ENCODE measurements at regions not wholly inside any gene's neighbourhood (a gene's known extent, or its start where the extent isn't known, plus 50 kb on each side); places are given as distances from the start of the nearest gene placed in this dataset.
"Not testable (repeated sequence)": the region's sequence is repeated elsewhere in the genome, so short reads cannot be mapped to it uniquely, and the experiment has no call there.

GRCh38 chr2:240240781-240241180 lies 100.3 kb upstream of the OTOS start:
- Histone ChIP-seq H3K27ac (no peak overlapping the region), H3K4me3 (no peak overlapping the region), H3K27me3 (no peaks in the 10 kb centered on the region), H3K9me3 (no peaks in the 10 kb centered on the region), H3K36me3 (no peaks in the 10 kb centered on the region), H3K4me1 (peaks cover 6 to 14% (median 8%) of the 10 kb centered on the region in 4 donors)
- TF ChIP-seq POLR2AphosphoS5 (IDR thresholded peaks at IDR 0.05) (no peak), EP300 (IDR thresholded peaks at IDR 0.05) (no peak), CTCF (IDR thresholded peaks at IDR 0.05) (no peak), POLR2A (IDR thresholded peaks at IDR 0.05) (no peak)
- WGBS, 2 donors = 71 to 92% methylated on average over 1 of the region's 1 CpG
- no peak for DNase-seq
- no peak for ATAC-seq (ENCODE audit: low FRiP score in 2 of 2)

- Histone ChIP-seq H3K4me1 (peaks cover 3 to 13% (median 4%) of the 10 kb centered on the region in 4 donors), H3K27ac (no peak overlapping the region), H3K36me3 (no peaks in the 10 kb centered on the region), H3K4me3 (no peak overlapping the region), H3K9me3 (no peaks in the 10 kb centered on the region), H3K27me3 (no peaks in the 10 kb centered on the region)
- WGBS, 2 donors = 88 to 92% methylated on average over 2 of the region's 2 CpGs
- no peak for TF ChIP-seq POLR2A (IDR thresholded peaks at IDR 0.05)
- no peak for TF ChIP-seq EP300 (IDR thresholded peaks at IDR 0.05)
- no peak for TF ChIP-seq CTCF (IDR thresholded peaks at IDR 0.05)
- no peak for TF ChIP-seq POLR2AphosphoS5 (IDR thresholded peaks at IDR 0.05)
- ATAC-seq (ENCODE audit: low FRiP score in 2 of 2) = no peak
- no peak for DNase-seq
Observed at GRCh38 chr2:240241572-240241971, 101.1 kb upstream of the OTOS start.

- not testable (repeated sequence) for H3K4me1 ChIP-seq; H3K36me3 ChIP-seq; H3K9me3 ChIP-seq; DNase-seq; ATAC-seq (ENCODE audit: low FRiP score in 2 of 2); H3K27me3 ChIP-seq; H3K4me3 ChIP-seq; H3K27ac ChIP-seq
- 88 to 90% methylated on average over 12 of the region's 12 CpGs for WGBS, 2 donors
Observed at GRCh38 chr2:240243049-240243448, 102.6 kb upstream of the OTOS start.

GRCh38 chr2:240244543-240244942 lies 104.1 kb upstream of the OTOS start:
- TF ChIP-seq CTCF (IDR thresholded peaks at IDR 0.05) = no peak
- TF ChIP-seq EP300 (IDR thresholded peaks at IDR 0.05) = no peak
- no peak for TF ChIP-seq POLR2AphosphoS5 (IDR thresholded peaks at IDR 0.05)
- no peak for TF ChIP-seq POLR2A (IDR thresholded peaks at IDR 0.05)
- Histone ChIP-seq H3K27ac (no peak overlapping the region), H3K4me3 (no peak overlapping the region), H3K9me3 (no peaks in the 10 kb centered on the region), H3K36me3 (no peaks in the 10 kb centered on the region), H3K4me1 (peaks cover 0 to 5% (median 0%) of the 10 kb centered on the region in 4 donors), H3K27me3 (no peaks in the 10 kb centered on the region)
- ATAC-seq (ENCODE audit: low FRiP score in 2 of 2) = no peak
- no peak for DNase-seq
- 69 to 78% methylated on average over 14 to 15 of the region's 15 CpGs for WGBS, 2 donors

GRCh38 chr2:240245184-240245583 lies 104.7 kb upstream of the OTOS start:
- H3K36me3 ChIP-seq = no peaks in the 10 kb centered on the region
- H3K9me3 ChIP-seq = no peaks in the 10 kb centered on the region
- no peak for DNase-seq
- no peak for TF ChIP-seq POLR2AphosphoS5 (IDR thresholded peaks at IDR 0.05)
- TF ChIP-seq POLR2A (IDR thresholded peaks at IDR 0.05) = no peak
- TF ChIP-seq EP300 (IDR thresholded peaks at IDR 0.05) = no peak
- no peak for TF ChIP-seq CTCF (IDR thresholded peaks at IDR 0.05)
- H3K4me1 ChIP-seq = peaks cover 0 to 5% (median 1%) of the 10 kb centered on the region in 4 donors
- no peaks in the 10 kb centered on the region for H3K27me3 ChIP-seq
- ATAC-seq (ENCODE audit: low FRiP score in 2 of 2) = no peak
- WGBS, 2 donors = 95 to 97% methylated on average over 4 of the region's 4 CpGs
- no peak overlapping the region for H3K4me3 ChIP-seq
- H3K27ac ChIP-seq = no peak overlapping the region
